HCT116 (cell line): ENCODE measurements at regions not wholly inside any gene's neighbourhood (a gene's known extent, or its start where the extent isn't known, plus 50 kb on each side); places are given as distances from the start of the nearest gene placed in this dataset.

Experiments used
- ATAC-seq: fragments of 200-7000 bp; cut with Tn5 transposase; 2 replicates; pipeline ENCODE4 v1.9.1; 2020; ENCODE audit warnings: mild to moderate bottlenecking, moderate library complexity
- BruUV-seq: library from RNA; stranded (reverse); fragments of 400-500 nt; replicated peaks from 2 replicates; lab custom pipeline; 2021; lab: Mats Ljungman, UMichigan
- CTCF ChIA-PET: fragments of 300-600 bp; sonication (Branson Sonifier 250); formaldehyde crosslinking; loops from one replicate; lab custom pipeline; 2021; ENCODE audit warnings: antibody characterized with exemption; lab: Charles Lee
- POLR2A ChIA-PET: fragments of 300-600, 350-600 bp; sonication (Branson Sonifier 250); formaldehyde crosslinking; loops from one replicate; lab custom pipeline; 2021; ENCODE audit warnings: antibody characterized with exemption; lab: Charles Lee
- RAD21 ChIA-PET, 2 experiments: fragments of 300-600 bp; sonication (Branson Sonifier 250); formaldehyde crosslinking; loops; one replicate each; lab custom pipeline; 2023; ENCODE audit warnings: low total read pairs in 2 of 2; ENCODE audit not compliant: uncharacterized antibody in 2 of 2, unreplicated experiment in 2 of 2, low non-redundant PET in 1 of 2; lab: Charles Lee
- DNase-seq: peaks from one replicate; pipeline ENCODE4 v3.0.0-alpha.2; 2010; ENCODE audit warnings: low read depth, low spot score
- H2AFZ ChIP-seq: fragments of 200-600 bp; shearing (Covaris generic), sonication (generic); 2 replicates; pipeline ENCODE4 v1.6.1; 2017; ENCODE audit warnings: low read depth, mixed run types, mixed read lengths, antibody characterized with exemption, low read length; ENCODE audit not compliant: poor library complexity, severe bottlenecking
- H3K27ac ChIP-seq: 2 replicates; pipeline ENCODE4 v1.5.1; 2012; ENCODE audit warnings: low read depth, low read length
- H3K27me3 ChIP-seq: fragments of 200-600 bp; sonication (generic); 2 replicates; pipeline ENCODE4 v1.6.1; 2016; ENCODE audit warnings: mixed run types, low read length, mixed read lengths; ENCODE audit not compliant: insufficient read depth
- H3K36me3 ChIP-seq, 2 experiments: fragments of 200-500 bp in 1 of 2; fragments of 200-600 bp in 1 of 2; sonication (Bioruptor generic) in 1 of 2; sonication (generic) in 1 of 2; 2 replicates each; pipeline versions ENCODE4 v1.5.1 to v1.6.1; 2014 to 2016; ENCODE audit warnings: low read length in 2 of 2, inconsistent platforms in 1 of 2, mixed read lengths in 1 of 2, mixed run types in 1 of 2; ENCODE audit not compliant: insufficient read depth in 2 of 2, control insufficient read depth in 1 of 2
- H3K4me1 ChIP-seq, 2 experiments: fragments of 200-600 bp in 1 of 2; sonication (generic) in 1 of 2; 2 replicates each; pipeline versions ENCODE4 v1.5.1 to v1.6.1; 2012 to 2017; ENCODE audit warnings: low read length in 2 of 2, inconsistent platforms in 1 of 2, mild to moderate bottlenecking in 1 of 2, mixed read lengths in 1 of 2, mixed run types in 1 of 2, moderate library complexity in 1 of 2; ENCODE audit not compliant: insufficient read depth in 2 of 2, control insufficient read depth in 1 of 2
- H3K4me2 ChIP-seq: fragments of 200-600 bp; sonication (generic); 2 replicates; pipeline ENCODE4 v1.6.1; 2017; ENCODE audit warnings: mixed run types, low read length, mixed read lengths
- H3K4me3 ChIP-seq, 2 experiments: fragments of 200-600 bp in 1 of 2; sonication (generic) in 1 of 2; replicated peaks in 1 of 2; 2 replicates each; pipeline ENCODE4 v1.5.1; 2011 to 2016; ENCODE audit warnings: low read length in 2 of 2, control low read depth in 1 of 2, low read depth in 1 of 2, mild to moderate bottlenecking in 1 of 2, mixed read lengths in 1 of 2, mixed run types in 1 of 2
- H3K79me2 ChIP-seq: fragments of 200-600 bp; sonication (generic); 2 replicates; pipeline ENCODE4 v1.6.1; 2017; ENCODE audit warnings: mild to moderate bottlenecking, mixed run types, low read length, moderate library complexity, mixed read lengths; ENCODE audit not compliant: insufficient read depth
- H3K9ac ChIP-seq: fragments of 200-600 bp; sonication (generic); 2 replicates; pipeline ENCODE4 v1.6.1; 2016; ENCODE audit warnings: low read length, mixed read lengths
- H3K9me2 ChIP-seq: fragments of 200-600 bp; sonication (generic), shearing (Covaris generic); 2 replicates; pipeline ENCODE4 v1.6.1; 2017; ENCODE audit warnings: mixed run types, mild to moderate bottlenecking, moderate library complexity; ENCODE audit not compliant: insufficient read depth
- H3K9me3 ChIP-seq, 2 experiments: fragments of 200-500 bp in 1 of 2; fragments of 200-600 bp in 1 of 2; sonication (Bioruptor generic) in 1 of 2; sonication (generic) in 1 of 2; 2 replicates each; pipeline ENCODE4 v1.6.1; 2014 to 2017; ENCODE audit warnings: low read length in 2 of 2, mixed read lengths in 2 of 2, inconsistent platforms in 1 of 2, low read depth in 1 of 2, mild to moderate bottlenecking in 1 of 2, mixed run types in 1 of 2, moderate library complexity in 1 of 2; ENCODE audit not compliant: control insufficient read depth in 1 of 2, insufficient read depth in 1 of 2
- H4K20me1 ChIP-seq: fragments of 200-600 bp; sonication (generic), shearing (Covaris generic); 2 replicates; pipeline ENCODE4 v1.6.1; 2017; ENCODE audit warnings: mixed run types, mild to moderate bottlenecking, moderate library complexity; ENCODE audit not compliant: insufficient read depth
- CEBPB ChIP-seq: IDR thresholded peaks from 2 replicates; pipeline ENCODE4 v1.6.1; 2012; ENCODE audit warnings: low read depth
- EGR1 ChIP-seq: IDR thresholded peaks from 2 replicates; pipeline ENCODE4 v1.6.1; 2012; ENCODE audit warnings: low read depth
- ELF1 ChIP-seq: IDR thresholded peaks from 2 replicates; pipeline ENCODE4 v1.6.1; 2012; ENCODE audit warnings: low read depth, borderline replicate concordance
- EZH2 ChIP-seq: fragments of 200-600 bp; sonication (generic); IDR thresholded peaks from 2 replicates; pipeline ENCODE4 v1.6.1; 2017; ENCODE audit warnings: antibody characterized with exemption, mixed run types
- RAD21 ChIP-seq: IDR thresholded peaks from 2 replicates; pipeline ENCODE4 v1.6.1; 2012; ENCODE audit warnings: low read depth, mild to moderate bottlenecking
- SIN3A ChIP-seq: IDR thresholded peaks from 2 replicates; pipeline ENCODE4 v1.6.1; 2012; ENCODE audit warnings: low read depth
- SRF ChIP-seq: IDR thresholded peaks from 2 replicates; pipeline ENCODE4 v1.6.1; 2012; ENCODE audit warnings: low read depth
- YY1 ChIP-seq: IDR thresholded peaks from 2 replicates; pipeline ENCODE4 v1.6.1; 2011; ENCODE audit warnings: low read length, low read depth, moderate library complexity, mild to moderate bottlenecking; ENCODE audit not compliant: insufficient replicate concordance; ENCODE audit errors: extremely low read depth
- ZNF274 ChIP-seq: fragments of 200-500 bp; sonication (Bioruptor generic); IDR thresholded peaks from 2 replicates; pipeline ENCODE4 v1.6.1; 2014; ENCODE audit warnings: mild to moderate bottlenecking, low read depth, low read length, inconsistent platforms
- intact Hi-C: fragments of 100-400 bp; cut with micrococcal nuclease; formaldehyde crosslinking; loops from 2 replicates; pipeline ENCODE4 v1.10.0; 2022
- TF ChIP-seq, protein P1 (sequence below), 3 experiments: fragments of 200-600 bp in 1 of 3; sonication (generic) in 1 of 3; IDR thresholded peaks in 2 of 3; conservative IDR thresholded peaks in 1 of 3; 2 replicates each; pipeline ENCODE4 v1.5.1; 2012 to 2017; ENCODE audit warnings: low read depth in 2 of 3, low read length in 2 of 3, antibody characterized with exemption in 1 of 3, borderline replicate concordance in 1 of 3, control low read depth in 1 of 3, mild to moderate bottlenecking in 1 of 3, mixed read lengths in 1 of 3, mixed run types in 1 of 3, moderate library complexity in 1 of 3; ENCODE audit not compliant: insufficient read depth in 1 of 3
- TF ChIP-seq, protein P2 (sequence below): IDR thresholded peaks from 2 replicates; pipeline ENCODE4 v1.6.1; 2011; ENCODE audit warnings: mild to moderate bottlenecking, low read length, moderate library complexity; ENCODE audit not compliant: insufficient replicate concordance; ENCODE audit errors: extremely low read depth
- TF ChIP-seq, protein P3 (sequence below): IDR thresholded peaks from 2 replicates; pipeline ENCODE4 v1.6.1; 2012; ENCODE audit warnings: low read depth

DNA sequence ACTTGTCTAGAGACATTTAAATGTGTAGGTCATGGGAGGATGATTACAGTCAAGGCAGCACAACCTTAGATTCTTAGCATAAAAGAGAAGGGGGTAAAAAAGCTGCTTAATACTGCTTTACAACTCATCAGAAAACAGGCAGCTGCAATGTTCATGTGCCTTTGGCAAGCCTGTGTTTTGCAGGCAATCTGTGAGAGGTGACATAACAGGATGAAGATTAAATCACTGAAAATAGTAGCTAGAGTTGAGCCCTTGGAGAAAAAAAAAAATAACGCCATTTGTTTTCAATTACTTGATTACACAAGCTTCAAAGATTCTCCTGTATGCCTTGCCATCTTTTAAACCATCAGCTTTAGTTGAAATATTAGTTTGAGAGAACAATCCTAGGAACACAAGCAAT, 847.6 kb upstream of the LCORL start:
- Histone ChIP-seq H3K27me3 (no peaks in the 10 kb centered on the region), H3K9me3 (no peaks in the 10 kb centered on the region), H2AFZ (no peak overlapping the region), H3K4me3 (no peak overlapping the region), H3K9me2 (no peaks in the 10 kb centered on the region), H3K4me1 (no peaks in the 10 kb centered on the region), H3K9ac (no peak overlapping the region), H3K36me3 (no peaks in the 10 kb centered on the region), H3K4me2 (no peak overlapping the region), H3K27ac (no peak overlapping the region)
- no TSS peak for BruUV-seq
- DNase-seq, result no peak
- intact Hi-C loops, result no loop called here
- POLR2A ChIA-PET, result no interaction called here
- CTCF ChIA-PET, result no interaction called here
- TF ChIP-seq EGR1 (no peak), CEBPB (no peak), ELF1 (no peak), RAD21 (no peak), YY1 (no peak), EZH2 (no peak), ZNF274 (no peak), SIN3A (no peak), SRF (no peak)
- TF ChIP-seq, protein P1, sequence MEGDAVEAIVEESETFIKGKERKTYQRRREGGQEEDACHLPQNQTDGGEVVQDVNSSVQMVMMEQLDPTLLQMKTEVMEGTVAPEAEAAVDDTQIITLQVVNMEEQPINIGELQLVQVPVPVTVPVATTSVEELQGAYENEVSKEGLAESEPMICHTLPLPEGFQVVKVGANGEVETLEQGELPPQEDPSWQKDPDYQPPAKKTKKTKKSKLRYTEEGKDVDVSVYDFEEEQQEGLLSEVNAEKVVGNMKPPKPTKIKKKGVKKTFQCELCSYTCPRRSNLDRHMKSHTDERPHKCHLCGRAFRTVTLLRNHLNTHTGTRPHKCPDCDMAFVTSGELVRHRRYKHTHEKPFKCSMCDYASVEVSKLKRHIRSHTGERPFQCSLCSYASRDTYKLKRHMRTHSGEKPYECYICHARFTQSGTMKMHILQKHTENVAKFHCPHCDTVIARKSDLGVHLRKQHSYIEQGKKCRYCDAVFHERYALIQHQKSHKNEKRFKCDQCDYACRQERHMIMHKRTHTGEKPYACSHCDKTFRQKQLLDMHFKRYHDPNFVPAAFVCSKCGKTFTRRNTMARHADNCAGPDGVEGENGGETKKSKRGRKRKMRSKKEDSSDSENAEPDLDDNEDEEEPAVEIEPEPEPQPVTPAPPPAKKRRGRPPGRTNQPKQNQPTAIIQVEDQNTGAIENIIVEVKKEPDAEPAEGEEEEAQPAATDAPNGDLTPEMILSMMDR (IDR thresholded peaks at IDR 0.05 in 2 of 3, conservative IDR thresholded peaks at IDR 0.05 in 1 of 3; ENCODE audit: borderline replicate concordance in 1 of 3, insufficient read depth in 1 of 3, low read depth in 2 of 3, low read length in 2 of 3), result no peak
- TF ChIP-seq, protein P2, sequence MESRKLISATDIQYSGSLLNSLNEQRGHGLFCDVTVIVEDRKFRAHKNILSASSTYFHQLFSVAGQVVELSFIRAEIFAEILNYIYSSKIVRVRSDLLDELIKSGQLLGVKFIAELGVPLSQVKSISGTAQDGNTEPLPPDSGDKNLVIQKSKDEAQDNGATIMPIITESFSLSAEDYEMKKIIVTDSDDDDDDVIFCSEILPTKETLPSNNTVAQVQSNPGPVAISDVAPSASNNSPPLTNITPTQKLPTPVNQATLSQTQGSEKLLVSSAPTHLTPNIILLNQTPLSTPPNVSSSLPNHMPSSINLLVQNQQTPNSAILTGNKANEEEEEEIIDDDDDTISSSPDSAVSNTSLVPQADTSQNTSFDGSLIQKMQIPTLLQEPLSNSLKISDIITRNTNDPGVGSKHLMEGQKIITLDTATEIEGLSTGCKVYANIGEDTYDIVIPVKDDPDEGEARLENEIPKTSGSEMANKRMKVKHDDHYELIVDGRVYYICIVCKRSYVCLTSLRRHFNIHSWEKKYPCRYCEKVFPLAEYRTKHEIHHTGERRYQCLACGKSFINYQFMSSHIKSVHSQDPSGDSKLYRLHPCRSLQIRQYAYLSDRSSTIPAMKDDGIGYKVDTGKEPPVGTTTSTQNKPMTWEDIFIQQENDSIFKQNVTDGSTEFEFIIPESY, result no peak
- TF ChIP-seq, protein P3, sequence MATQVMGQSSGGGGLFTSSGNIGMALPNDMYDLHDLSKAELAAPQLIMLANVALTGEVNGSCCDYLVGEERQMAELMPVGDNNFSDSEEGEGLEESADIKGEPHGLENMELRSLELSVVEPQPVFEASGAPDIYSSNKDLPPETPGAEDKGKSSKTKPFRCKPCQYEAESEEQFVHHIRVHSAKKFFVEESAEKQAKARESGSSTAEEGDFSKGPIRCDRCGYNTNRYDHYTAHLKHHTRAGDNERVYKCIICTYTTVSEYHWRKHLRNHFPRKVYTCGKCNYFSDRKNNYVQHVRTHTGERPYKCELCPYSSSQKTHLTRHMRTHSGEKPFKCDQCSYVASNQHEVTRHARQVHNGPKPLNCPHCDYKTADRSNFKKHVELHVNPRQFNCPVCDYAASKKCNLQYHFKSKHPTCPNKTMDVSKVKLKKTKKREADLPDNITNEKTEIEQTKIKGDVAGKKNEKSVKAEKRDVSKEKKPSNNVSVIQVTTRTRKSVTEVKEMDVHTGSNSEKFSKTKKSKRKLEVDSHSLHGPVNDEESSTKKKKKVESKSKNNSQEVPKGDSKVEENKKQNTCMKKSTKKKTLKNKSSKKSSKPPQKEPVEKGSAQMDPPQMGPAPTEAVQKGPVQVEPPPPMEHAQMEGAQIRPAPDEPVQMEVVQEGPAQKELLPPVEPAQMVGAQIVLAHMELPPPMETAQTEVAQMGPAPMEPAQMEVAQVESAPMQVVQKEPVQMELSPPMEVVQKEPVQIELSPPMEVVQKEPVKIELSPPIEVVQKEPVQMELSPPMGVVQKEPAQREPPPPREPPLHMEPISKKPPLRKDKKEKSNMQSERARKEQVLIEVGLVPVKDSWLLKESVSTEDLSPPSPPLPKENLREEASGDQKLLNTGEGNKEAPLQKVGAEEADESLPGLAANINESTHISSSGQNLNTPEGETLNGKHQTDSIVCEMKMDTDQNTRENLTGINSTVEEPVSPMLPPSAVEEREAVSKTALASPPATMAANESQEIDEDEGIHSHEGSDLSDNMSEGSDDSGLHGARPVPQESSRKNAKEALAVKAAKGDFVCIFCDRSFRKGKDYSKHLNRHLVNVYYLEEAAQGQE, result no peak
- TF ChIP-seq, all 23 proteins: peak for 0
- Histone ChIP-seq H3K79me2 (no peaks in the 10 kb centered on the region), H4K20me1 (no peaks in the 10 kb centered on the region)
- RAD21 ChIA-PET, result no interaction called here
- no peak for ATAC-seq
